K562 (cell line): ENCODE measurements at regions not wholly inside any gene's neighbourhood (a gene's known extent, or its start where the extent isn't known, plus 50 kb on each side); places are given as distances from the start of the nearest gene placed in this dataset.

ENCODE experiments used
- CEBPZ ChIP-seq: fragments of 150-350 bp; IDR thresholded peaks from 2 replicates; pipeline ENCODE4 v1.6.1; 2014; ENCODE audit warnings: low read depth, mild to moderate bottlenecking, low read length, borderline replicate concordance
- EGR1 ChIP-seq: fragments of 450-650 bp; conservative IDR thresholded peaks from 2 replicates; pipeline ENCODE4 v1.6.1; 2017; ENCODE audit warnings: mild to moderate bottlenecking
- RCOR1 ChIP-seq, 2 experiments: IDR thresholded peaks; 2 replicates each; pipeline ENCODE4 v1.6.1; 2012; ENCODE audit warnings: low read depth in 2 of 2, low read length in 2 of 2, borderline replicate concordance in 1 of 2, improper control_type of control experiment in 1 of 2
- ZZZ3 ChIP-seq: fragments of 450-650 bp; IDR thresholded peaks from 2 replicates; pipeline ENCODE4 v1.6.1; 2016; ENCODE audit warnings: antibody characterized with exemption, mild to moderate bottlenecking, moderate library complexity

- TF ChIP-seq ZZZ3 = no peak
- TF ChIP-seq EGR1 = no peak
- TF ChIP-seq CEBPZ = no peak
- TF ChIP-seq RCOR1 (IDR thresholded peaks at IDR 0.05; ENCODE audit: borderline replicate concordance in 1 of 2, low read depth in 2 of 2, low read length in 2 of 2) = no peak
These were observed 306.0 kb downstream of the MYCN start for GRCh38 chr2:16246281-16246850.
